ENCODE measurements at regions not wholly inside any gene's neighbourhood (a gene's known extent, or its start where the extent isn't known, plus 50 kb on each side); places are given as distances from the start of the nearest gene placed in this dataset.

- TF ChIP-seq CTCF (conservative IDR thresholded peaks at IDR 0.05; ENCODE audit: low read length), result no peak
- no peak for TF ChIP-seq EZH2phosphoT487 (IDR thresholded peaks at IDR 0.05; ENCODE audit: borderline replicate concordance)
These were observed 83.5 kb downstream of the FOXB1 start for GRCh38 chr15:60087561-60087960.

Measured in Loucy (cell line).